ENCODE measurements at regions not wholly inside any gene's neighbourhood (a gene's known extent, or its start where the extent isn't known, plus 50 kb on each side); places are given as distances from the start of the nearest gene placed in this dataset.

DNA sequence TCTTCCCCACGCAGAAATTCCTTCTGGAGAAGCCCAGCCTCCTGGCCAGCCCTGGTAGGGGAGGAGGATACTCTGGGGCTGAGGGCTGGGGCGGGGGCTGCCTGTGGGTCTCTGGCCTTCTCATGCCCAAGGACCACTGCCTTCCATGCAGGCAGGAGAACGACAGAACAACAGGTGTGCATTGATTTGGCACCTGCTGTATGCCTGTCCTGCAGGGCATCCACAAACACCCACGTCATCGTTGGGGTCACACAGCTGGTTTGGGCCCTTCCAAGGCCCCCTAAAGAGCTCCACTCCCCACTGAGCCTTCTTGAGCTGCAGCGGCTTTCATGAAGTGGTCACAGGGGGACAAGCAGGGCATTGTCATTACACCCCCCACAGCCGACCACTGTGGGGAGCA is 60.4 kb downstream of the PHETA1 start:
- TF ChIP-seq CEBPB (IDR thresholded peaks at IDR 0.05) (no peak), TAF1 (IDR thresholded peaks at IDR 0.05; ENCODE audit: low read depth) (no peak), EP300 (IDR thresholded peaks at IDR 0.05; ENCODE audit: borderline replicate concordance) (no peak)

All from Ishikawa (cell line).